CD4-positive, alpha-beta T cell treated with Interleukin-15 for 4 hours (primary cell): ENCODE measurements at regions not wholly inside any gene's neighbourhood (a gene's known extent, or its start where the extent isn't known, plus 50 kb on each side); places are given as distances from the start of the nearest gene placed in this dataset.
A peak's percentile ranks its signal among the peaks of the same experiment; 100 is the strongest.
"Not testable (repeated sequence)": the region's sequence is repeated elsewhere in the genome, so short reads cannot be mapped to it uniquely, and the experiment has no call there.

Source experiments
- DNase-seq: peaks from one replicate; pipeline ENCODE4 v3.0.0-alpha.2; 2020; ENCODE audit warnings: low spot score

DNA sequence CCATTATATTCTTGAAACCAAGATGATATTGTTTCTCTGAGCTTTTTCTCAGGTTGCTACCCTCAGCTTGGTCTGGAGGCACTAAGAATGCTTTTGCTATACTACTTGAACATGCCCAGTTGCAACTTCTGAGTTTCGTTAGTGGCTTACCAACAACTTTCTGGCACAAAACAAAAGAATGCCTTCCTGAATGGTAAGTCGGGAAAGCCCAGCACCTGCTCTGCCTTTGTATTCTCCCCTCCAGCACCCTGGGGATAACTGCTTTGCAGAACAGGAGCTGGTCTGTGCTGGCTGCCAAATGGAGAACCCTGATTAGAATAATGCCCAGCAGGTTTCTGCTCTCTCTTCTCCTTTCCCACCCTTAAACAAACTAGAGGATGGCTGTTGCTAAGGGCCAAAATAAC lies 149.3 kb downstream of the TGFB2 start:
- DNase-seq: no peak

DNA sequence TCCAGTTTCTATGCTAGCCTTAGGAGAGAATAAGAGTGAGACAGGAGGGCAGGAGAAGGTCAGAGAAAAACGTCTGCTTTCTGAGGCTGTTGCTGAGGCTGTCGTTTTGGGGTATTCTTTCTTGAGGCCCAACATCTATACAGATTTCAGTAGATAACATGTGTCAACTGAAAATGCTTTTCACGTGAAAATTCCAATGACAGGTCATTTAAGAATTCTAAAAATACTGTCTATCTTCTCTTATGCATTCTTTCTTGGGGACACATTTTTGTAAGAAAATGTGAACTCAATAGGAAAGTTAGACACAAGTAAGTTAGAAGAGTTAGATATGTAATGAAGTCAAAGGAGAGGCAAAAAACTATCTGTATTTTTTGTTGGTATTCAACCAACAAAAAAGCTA lies 150.8 kb downstream of the TGFB2 start:
- no peak for DNase-seq

DNA sequence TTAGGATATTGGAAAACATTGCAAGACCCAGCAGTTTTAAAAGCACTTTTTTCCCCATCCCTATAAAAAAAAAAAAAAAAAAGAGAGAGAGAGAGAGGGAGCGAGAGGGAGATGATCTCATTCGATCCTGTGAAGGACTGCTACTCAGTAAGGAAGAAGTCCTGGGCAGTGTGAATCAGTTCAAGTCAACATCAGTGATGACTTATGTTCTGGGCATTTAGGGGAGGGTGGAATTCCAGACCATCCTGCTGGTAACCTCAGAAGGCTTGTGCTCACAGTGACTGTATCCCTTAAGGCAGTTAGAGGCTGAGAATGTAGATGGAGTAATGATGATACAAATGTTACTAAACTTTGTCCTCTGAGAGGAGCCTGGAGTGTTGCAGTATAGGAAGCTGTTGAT lies 151.4 kb downstream of the TGFB2 start:
- no peak for DNase-seq

DNA sequence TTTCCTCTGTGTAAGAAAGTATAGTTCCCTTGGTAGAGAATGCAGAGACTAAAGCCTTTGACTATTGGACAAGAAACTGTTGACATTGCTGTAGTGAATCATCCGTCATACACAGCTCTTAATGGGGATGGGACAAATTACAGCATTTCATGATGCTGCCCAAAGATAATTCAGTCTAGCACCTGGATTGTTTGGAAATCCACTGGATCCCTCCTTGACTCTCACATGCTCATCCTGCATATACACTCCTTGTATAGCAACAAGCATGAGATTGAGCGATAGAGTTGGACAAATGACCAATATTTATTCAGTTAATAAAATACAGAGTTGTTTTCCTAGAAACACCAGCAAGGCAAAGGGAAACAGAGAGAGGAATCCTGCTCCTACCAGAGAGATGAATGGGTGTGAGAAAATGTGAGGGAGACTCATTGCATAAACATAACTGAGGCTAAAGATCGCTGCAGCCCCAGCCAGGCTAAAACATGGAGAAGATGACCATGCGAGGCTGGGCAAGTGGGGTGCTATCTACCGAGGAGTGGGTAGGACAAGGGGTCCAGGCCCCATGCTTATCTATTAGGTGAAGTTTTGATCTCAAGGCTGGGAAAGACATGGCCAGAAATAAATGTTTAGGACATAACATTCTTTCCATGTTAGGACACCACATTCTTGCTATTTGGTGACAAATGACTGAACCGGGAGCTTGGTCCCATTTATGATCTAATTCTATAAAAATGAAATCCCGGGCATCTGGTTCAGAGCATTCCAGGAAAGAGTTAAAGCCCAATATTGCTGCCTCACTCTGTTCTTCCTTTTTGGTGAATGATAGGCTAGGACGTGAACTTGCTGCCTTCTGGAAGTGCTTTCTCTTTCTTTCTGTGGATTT lies 153.2 kb downstream of the TGFB2 start:
- DNase-seq: no peak

DNA sequence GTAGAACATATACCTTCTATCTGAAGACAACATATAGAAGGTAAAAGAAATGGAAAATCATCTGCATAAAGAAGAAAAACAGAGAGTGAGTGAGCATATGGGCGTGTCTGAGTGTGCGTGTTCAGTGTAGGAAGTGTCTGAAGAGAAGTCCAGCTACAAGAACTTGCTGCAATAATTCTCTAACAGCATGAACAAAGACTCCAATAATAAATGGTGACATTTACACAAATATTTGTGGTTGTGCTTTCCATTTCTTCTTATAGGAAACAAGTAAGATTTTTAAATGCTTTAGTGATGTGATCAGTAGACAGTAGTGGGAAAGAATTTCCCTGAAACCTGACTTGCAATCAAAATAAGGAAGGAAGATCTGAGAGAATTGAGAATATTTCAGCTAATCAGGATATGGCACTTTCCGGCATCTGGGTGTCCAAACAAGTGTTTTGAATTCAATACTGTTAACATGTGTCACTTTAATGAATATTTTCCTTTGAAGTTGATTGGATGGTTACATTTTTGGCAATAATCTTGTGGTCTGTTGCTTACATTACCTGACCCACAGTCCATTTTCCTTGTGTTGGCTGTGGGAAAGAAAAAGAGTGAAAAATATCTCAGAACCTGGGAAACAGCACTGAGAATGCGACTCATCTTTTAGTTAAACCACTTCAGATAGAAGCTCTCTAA lies 154.0 kb downstream of the TGFB2 start:
- no peak for DNase-seq

DNA sequence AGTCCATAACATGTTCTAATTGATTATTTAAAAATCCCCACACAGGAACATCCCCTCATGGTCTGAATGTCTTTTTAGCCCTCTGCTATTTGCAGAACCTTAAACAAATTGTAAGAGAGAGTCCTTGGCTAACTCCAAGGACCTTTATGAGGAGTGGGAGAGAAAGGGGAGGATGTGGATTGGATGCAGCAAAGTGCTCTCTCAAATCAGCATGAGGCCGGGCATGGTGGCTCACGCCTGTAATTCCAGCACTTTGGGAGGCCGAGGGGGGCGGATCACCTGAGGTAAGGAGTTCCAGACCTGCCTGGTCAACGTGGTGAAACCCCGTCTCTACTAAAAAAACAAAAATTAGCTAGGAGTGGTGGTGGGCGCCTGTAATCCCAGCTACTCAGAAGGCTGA lies 154.8 kb downstream of the TGFB2 start:
- DNase-seq: no peak

DNA sequence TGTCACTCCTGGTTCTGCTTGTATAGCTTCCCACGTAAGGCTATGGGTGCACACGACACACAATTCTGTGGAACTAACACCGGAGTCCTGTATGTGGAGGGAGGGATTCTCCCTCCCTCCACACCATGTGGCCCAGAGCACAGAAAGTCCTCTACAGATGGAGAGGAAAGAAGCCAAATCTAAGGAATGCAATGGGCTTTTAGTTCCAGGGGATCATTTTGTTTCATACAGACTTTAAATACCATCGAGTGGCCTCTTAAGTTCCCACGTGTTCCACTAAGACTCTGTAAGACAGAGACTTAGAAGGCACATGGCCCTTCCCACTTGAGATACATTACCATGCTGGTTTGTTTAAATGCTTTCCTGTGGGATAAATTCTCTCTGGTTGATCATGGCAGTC lies 156.0 kb downstream of the TGFB2 start:
- no peak for DNase-seq

DNA sequence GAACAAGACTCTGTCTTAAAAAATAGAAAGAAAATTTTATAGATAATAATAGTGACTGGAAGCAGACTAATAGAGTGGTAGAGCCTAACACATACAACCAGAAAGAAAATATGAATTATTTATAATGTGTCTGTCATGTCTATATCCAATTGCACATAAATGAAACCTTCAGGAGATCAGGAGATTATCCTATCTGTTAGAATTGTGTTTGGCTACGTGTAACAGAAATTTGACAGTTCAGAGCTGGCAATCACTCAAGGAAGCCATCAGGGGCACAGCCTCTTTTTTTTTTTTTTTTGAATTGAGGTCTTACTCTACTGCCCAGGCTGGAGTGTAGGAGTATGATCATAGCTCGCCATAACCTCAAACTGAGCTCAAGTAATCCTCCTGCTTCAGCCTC lies 157.2 kb downstream of the TGFB2 start:
- DNase-seq: no peak

DNA sequence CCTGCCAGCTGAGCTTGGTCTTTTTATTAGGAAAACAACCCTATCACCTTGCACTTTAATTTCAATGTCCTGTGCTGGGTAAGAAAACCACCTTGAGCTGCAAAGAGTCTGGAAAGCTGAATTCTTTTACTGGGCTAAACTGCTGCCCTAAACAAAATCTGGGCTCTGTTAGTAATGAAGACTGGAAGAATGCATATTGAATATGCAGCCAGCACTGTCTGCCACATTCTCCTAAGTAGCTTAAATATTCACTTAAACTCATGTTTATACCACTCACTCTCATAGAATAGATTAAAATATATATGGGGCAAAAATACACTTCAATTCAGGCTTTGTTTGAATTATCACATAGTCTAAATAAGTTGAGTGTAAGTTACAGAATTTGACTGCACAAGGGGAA lies 158.0 kb downstream of the TGFB2 start:
- no peak for DNase-seq

DNA sequence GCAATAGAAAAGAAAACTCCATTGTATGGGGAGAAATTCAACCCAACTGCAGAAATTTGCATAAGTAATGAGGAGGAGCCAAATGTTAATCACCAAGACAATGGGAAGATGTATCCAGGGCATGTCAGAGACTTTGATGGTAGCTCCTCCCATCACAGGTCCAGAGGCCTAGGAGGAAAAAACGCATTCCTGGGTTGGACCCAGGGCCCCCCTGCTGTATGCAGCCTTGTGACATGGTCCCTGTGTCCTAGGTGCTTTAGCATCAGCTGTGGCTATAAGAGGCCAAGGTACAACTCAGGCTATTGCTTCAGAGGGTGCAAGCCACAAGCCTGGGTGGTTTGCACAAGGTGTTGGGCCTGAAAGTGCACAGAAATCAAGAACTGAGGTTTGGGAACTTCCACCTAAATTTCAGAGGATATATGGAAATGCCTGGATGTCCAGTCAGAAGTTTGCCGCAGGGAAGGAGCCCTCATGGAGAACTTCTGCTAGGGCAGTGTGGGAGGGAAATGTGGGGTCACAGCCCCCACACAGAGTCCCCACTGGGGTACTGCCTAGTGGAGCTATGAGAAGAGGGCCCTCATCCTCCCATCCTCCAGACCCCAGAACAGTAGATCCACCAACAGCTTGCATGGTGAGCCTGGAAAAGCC lies 162.3 kb downstream of the TGFB2 start:
- no peak for DNase-seq

DNA sequence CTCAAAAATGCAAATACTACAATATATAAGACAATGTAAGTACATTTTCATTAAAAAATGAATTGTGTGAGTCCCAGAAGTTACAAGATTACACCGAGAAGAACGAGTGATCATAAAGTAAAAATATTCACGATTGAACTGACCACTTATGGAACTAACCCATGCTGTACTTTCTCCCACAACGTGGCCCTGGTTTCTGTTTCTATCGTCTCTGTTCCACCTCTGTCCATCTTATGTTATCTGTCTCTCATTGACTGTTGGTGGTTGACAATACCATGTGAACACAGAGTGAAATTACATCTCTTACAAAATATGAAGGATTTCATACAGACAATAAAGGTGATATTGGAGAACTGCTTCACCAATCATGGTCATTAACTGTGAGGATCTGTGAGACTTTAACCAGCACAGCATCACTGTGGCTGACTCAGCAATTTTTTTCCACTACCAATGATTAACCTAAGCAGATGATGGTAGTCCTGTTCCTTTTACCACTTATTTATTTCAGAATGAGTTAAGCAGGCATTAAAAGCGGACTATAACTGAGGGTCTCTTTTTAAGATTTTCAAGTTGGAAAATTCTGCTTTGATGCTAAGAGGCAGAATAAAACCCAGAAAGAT lies 165.1 kb downstream of the TGFB2 start:
- no peak for DNase-seq

DNA sequence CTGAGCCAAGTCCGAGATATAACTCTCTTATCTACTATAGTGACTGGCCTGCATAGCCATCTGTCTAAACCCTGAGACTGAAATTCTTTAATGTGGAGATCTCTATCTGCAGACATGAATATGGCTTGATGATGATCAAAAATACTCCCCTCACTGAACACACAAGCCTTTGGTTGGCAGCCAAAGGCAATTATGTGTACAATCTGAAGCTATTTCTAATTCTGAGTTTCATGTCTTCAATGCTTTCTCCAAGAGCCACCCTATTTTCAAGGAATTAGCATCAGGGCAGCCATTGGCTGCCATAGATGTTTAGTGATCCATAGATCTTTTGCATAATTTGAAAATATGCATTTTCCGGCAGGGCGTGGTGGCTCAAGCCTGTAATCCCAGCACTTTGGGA lies 168.2 kb downstream of the TGFB2 start:
- no peak for DNase-seq

DNA sequence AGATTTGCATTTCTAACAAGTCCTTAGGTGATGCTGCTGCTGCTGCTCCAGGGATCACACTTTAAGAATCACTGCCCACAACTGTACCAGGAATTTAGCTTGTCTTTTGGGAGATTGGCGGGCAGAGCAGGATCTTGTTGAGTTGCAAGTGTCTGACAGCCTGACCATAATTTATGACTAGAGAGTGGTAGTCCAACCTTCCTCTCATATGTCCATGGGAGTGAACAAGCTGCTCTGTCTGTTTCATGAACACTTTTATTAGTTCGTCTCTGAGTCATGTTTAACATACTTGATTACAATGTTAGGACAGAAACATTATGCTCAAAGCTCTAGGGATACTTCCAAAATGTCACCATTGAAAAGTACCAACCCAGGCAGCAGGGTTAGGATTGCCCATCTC lies 169.6 kb downstream of the TGFB2 start:
- no peak for DNase-seq

DNA sequence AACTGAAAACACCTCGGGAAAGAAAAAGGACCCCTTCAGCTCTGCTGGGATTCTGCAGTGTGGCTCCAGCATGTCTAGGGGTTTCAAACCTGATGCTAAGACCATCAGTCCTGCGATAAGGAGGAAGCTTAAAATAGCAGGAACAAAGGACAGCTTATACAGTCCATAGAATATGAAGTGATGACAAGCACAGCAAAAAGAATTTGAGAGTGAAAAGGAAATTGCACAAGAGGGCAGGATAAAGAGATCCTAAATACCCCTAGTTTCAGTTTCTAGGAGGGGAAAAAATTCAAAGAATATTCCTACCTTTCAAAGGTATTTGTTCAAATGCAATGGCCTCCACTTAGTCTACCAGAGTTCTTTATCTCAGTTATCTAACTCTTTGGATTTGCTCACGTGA lies 171.4 kb downstream of the TGFB2 start:
- DNase-seq: no peak

DNA sequence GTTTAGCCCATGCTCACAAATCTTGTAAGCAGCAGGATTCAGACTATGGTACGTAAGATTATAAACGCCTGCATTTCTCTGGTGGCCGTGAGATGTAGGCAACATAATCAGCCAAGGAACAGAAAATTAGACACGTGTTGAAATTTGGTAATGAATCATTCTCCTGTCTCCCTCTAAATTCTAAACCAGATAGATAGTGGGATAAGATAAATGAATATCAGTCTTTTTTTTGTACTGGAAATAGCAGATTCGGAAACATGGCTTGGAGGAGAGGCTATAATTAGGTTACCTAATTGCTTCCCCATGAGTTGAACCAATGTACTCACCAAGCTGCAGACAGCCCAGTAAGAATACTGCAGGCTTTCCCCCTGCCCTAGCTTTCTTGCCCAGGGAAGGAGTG lies 172.3 kb downstream of the TGFB2 start:
- DNase-seq: no peak

DNA sequence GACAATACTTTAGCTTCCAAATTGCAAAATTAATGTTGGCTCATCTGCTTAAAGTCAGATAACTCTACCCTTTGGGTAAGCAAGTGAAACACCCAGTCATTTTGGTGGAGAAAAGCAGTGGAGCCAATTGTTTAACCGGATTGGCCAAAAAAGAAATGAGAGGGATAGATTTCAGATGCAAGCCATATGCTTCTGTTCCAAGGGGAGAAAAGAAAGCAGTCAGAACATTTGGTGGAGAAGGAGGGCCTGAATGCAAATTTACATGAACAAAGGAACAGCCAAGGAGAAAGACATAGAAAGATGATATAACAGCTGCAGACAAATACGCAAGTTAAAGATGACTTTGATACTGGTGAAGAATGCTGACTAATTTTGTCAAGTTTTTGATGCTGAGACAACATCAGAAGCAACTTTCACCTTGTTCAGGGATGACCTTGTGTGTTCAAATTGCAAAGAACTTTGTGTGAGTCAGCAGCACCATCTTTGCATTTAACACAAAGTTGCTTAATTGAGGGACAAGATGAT lies 173.1 kb downstream of the TGFB2 start:
- DNase-seq: no peak

DNA sequence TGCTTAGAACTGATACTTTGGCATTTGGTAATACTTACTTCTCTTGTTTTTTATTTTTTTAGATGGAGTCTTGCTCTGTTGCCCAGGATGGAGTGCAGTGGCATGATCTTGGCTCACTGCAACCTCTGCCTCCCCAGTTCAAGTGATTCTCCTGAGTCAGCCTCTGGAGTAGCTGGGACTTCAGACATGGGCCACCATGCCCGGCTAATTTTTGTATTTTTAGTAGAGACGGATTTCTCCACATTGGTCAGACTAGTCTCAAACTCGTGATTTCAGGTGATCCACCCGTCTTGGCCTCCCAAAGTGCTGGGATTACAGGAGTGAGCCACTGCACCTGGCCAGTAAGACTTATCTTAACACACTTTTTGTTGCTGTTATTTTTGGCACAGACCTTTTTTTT lies 175.5 kb downstream of the TGFB2 start:
- not testable (repeated sequence) for DNase-seq

DNA sequence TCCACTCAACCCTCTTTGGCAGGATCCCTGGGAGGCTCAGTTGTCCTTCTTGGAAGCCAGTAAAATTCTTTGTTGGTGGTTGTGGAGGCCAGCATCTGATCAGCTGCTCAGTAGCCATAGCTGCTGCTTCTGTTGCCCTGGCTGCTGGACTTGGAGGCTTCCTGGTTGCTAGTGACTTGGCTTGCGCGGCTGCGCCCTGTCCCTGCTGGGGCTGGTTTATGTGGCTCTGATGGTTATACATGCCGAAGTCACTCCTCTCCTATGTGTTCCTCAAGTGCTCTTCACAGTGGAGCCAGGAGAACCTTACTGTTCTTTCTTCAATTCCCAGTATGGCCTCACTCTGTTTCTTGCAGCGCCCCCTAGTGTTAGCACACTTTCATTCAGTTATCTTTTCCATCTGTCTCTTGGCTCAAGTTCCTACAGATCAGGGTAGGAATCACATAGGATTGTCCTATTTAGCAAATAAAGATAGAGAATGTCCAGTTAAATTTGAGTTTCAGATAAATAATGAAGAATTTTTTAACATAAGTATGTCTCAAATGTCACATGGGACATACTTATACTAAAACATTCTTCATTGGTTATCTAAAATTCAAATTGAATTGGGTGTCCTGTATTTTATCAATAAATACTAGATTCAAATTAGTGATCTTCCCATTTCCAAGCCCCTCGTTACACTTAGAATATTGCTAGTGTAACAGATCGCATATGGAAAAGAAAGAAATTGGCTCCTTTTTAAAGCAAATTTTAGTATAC lies 176.5 kb downstream of the TGFB2 start:
- DNase-seq: peak; percentile 12

DNA sequence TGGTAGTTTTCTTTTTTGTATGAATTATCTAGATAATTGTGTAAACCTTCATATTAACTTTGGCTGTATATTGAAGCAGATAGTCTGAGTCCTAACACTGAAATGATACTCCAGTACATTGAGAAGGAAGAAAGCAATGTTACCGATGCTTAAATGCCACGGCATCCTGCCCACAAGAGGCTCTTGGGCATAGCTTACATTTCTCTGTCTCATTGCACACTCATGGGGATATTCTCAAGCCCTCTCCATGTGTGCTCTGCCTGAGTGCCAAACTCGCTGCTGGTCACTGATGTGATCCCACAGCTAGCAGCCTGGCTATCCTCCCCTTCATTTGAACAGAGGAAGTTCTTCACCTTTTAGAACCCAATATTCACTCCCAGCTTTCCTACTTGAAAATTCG lies 179.4 kb downstream of the TGFB2 start:
- DNase-seq: no peak

DNA sequence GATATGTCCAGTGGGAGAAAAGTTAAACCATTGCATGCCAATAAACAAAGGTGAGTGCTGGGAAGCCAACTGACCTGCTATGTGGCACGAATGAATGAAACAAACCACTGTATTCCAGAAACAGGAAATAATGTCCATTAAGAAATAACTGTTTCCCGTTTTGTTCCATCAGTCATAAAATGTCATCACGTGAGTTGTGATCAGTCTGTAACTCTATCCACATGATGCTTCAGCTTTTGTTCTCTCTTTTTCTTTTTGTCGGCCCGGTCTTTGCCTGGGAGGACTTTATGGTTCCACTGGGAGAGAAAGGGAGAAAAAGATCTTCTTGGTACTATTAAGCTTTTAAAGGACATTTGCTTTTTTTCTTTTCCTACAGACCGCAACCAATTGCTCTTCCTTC lies 179.9 kb downstream of the TGFB2 start:
- DNase-seq: no peak

DNA sequence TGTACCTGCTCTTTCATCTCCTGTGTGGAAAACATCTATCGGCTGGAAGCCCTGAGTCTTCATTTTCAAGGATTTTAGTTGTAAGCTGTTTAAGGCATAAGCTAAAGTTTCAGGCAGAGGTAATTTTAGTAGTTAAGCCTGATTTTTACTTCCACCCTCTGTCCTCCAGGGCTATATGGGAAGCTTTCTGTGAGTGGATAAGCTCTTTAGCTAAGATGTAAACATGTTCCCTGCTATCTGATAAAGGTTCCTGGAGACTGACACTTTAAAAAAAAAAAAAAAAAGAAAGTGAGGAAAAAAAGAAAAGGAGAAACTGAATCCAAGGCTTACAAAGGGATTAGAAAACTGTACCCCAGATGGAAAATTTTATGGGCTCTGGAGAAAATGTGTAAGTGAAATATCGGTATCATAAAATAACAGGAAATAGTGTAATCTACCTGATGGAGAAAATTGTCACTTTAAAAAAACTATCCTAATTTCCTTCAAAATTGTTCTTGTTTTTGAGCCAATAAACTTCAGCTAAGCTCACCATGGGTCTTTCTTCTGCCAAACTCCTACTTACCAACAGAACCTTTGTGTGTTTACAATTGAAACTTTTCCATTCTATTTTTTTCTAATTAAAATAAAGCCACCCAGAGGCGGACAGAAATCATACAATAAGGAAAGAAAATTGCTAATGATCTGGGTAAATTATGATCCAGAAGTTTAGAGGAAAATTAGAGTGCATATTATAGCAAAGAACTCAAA lies 180.5 kb downstream of the TGFB2 start:
- no peak for DNase-seq
